ENCODE measurements at regions not wholly inside any gene's neighbourhood (a gene's known extent, or its start where the extent isn't known, plus 50 kb on each side); places are given as distances from the start of the nearest gene placed in this dataset.

DNA sequence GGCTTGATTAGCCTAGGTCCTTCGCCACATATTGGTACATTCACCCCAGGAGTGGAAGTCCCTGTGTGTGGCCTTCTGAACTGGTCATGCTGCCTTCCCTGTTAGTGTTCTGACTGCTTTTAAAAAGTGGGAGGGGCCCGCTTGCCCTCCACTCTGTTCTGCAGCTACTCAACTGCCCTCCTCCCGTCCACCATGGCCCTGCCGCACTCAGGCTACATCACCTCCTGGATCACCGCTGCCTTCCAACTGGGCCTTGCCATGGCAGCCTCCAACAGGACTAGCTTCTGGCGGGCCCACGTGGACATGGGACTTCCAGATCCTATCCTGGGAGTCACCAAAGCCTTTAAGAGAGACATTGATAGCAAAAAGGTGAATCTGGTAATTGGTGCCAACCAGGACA lies 152.1 kb upstream of the USP24 start:
- DNase-seq (ENCODE audit: low spot score): no peak
- in situ Hi-C loops (cut with MboI; ENCODE audit: low pct_unique_long_range_greater_than_20kb, low sequenced_read_pairs, unreplicated experiment): loop anchor here (25.0 kb wide), 1 partner anchor 1220 kb away; the partner anchor contains the start of gene PLPP3
- no peak for TF ChIP-seq CTCF (IDR thresholded peaks at IDR 0.05; ENCODE audit: extremely low read depth, insufficient read depth, missing control alignments)

- TF ChIP-seq CTCF (IDR thresholded peaks at IDR 0.05; ENCODE audit: extremely low read depth, insufficient read depth, missing control alignments): no peak
- no peak for DNase-seq (ENCODE audit: low spot score)
Observed at GRCh38 chr1:55364216-55364615, 149.1 kb upstream of the USP24 start.

DNA sequence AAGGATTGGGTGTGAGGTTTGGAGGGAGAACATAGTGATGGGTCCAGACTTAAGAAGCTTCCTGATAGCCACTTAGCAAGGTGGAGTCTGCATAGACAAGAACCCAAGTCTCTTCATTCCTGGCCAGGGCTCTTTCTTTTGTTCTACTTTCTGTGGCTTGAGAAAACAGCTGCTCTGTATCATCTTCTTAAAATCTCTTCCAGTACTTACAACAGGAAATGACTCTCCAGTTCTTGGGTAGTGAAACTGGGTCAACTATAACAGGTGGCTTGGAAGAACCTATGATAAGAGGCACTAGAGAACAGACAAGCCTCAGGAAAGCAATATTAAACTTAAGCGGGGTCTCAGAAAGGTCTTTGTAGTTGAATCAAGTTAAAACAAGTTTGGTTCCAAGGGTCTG lies 148.1 kb upstream of the USP24 start:
- no peak for DNase-seq (ENCODE audit: low spot score)
- no peak for TF ChIP-seq CTCF (IDR thresholded peaks at IDR 0.05; ENCODE audit: extremely low read depth, insufficient read depth, missing control alignments)
- in situ Hi-C loops (cut with MboI; ENCODE audit: low pct_unique_long_range_greater_than_20kb, low sequenced_read_pairs, unreplicated experiment): loop anchor here (25.0 kb wide), 1 partner anchor 1224 kb away; the partner anchor contains the start of gene PLPP3

More at GRCh38 chr1:55364216-55364615, 149.1 kb upstream of the USP24 start:
- in situ Hi-C loops (cut with MboI; ENCODE audit: low pct_unique_long_range_greater_than_20kb, low sequenced_read_pairs, unreplicated experiment): loop anchor here (25.0 kb wide), 1 partner anchor 1223 kb away; the partner anchor contains the start of gene PLPP3

DNA sequence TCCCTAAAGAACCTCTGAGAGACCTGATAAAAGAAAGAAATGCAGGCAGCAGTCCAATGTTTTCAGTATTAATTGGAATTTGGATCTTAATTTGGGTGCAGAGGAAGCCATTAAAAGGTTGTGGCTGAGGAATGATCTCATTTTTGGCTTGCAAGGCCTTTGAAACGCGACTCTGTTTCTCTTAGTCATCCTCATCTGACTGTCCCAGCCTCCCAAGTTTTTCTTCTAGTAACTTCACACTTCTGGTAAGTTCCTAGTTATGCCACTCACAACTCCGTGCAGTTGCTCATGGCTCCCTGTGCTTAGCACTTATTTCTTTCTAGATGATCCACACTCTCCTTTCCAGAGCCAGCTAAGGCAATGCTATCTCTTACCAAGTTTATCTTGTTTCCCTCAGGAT lies 147.4 kb upstream of the USP24 start:
- DNase-seq (ENCODE audit: low spot score): no peak
- in situ Hi-C loops (cut with MboI; ENCODE audit: low pct_unique_long_range_greater_than_20kb, low sequenced_read_pairs, unreplicated experiment): loop anchor here (25.0 kb wide), 1 partner anchor 1225 kb away; the partner anchor contains the start of gene PLPP3
- TF ChIP-seq CTCF (IDR thresholded peaks at IDR 0.05; ENCODE audit: extremely low read depth, insufficient read depth, missing control alignments): no peak

DNA sequence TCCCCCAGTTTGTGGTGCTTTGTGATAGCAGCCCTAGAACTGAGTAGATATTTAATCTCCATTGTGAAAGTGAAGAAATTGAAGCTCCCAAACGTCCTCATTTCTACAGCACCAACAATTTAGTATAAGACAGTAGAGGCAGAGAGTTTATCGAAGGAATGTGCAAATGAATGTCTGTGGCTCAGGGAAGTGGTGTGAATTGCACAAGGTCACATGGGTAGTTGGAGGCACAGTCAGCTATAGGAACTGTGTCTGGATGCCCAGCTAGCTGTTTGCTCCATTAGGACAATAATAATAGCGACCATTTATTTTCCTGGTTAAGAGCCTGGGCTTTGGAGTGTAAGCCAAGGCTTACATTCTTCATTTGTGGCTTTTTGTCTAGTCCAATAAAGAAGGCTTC lies 144.4 kb upstream of the USP24 start:
- in situ Hi-C loops (cut with MboI; ENCODE audit: low pct_unique_long_range_greater_than_20kb, low sequenced_read_pairs, unreplicated experiment): loop anchor here (25.0 kb wide), 1 partner anchor 1228 kb away; the partner anchor contains the start of gene PLPP3
- no peak for DNase-seq (ENCODE audit: low spot score)
- no peak for TF ChIP-seq CTCF (IDR thresholded peaks at IDR 0.05; ENCODE audit: extremely low read depth, insufficient read depth, missing control alignments)

- no peak for DNase-seq (ENCODE audit: low spot score)
- in situ Hi-C loops (cut with MboI; ENCODE audit: low pct_unique_long_range_greater_than_20kb, low sequenced_read_pairs, unreplicated experiment): loop anchor here (25.0 kb wide), 1 partner anchor 1229 kb away; the partner anchor contains the start of gene PLPP3
- no peak for TF ChIP-seq CTCF (IDR thresholded peaks at IDR 0.05; ENCODE audit: extremely low read depth, insufficient read depth, missing control alignments)
Observed at GRCh38 chr1:55358581-55358980, 143.4 kb upstream of the USP24 start.
